Body of pancreas (tissue), 4 donors: ENCODE measurements at regions not wholly inside any gene's neighbourhood (a gene's known extent, or its start where the extent isn't known, plus 50 kb on each side); places are given as distances from the start of the nearest gene placed in this dataset.

Source experiments
- CTCF ChIP-seq, 7 experiments: fragments of 450-650 bp in 4 of 7; fragments of 200-600 bp in 3 of 7; sonication (generic) in 3 of 7; IDR thresholded peaks; one replicate each; pipeline ENCODE4 v1.5.1; 2016 to 2019; ENCODE audit warnings: antibody characterized with exemption in 7 of 7
- POLR2A ChIP-seq, 3 donors: fragments of 450-650 bp; IDR thresholded peaks; one replicate each; pipeline ENCODE4 v1.6.1; 2016; ENCODE audit warnings: antibody characterized with exemption in 3 of 3, mild to moderate bottlenecking in 2 of 3

- TF ChIP-seq CTCF (IDR thresholded peaks at IDR 0.05): no peak
- TF ChIP-seq POLR2A (IDR thresholded peaks at IDR 0.05): no peak
Measured at GRCh38 chr7:41777894-41778596, 75.2 kb upstream of the INHBA start.
